CD4-positive, alpha-beta T cell treated with Interleukin-4 for 4 hours (primary cell): ENCODE measurements at regions not wholly inside any gene's neighbourhood (a gene's known extent, or its start where the extent isn't known, plus 50 kb on each side); places are given as distances from the start of the nearest gene placed in this dataset.

Experiments
- DNase-seq: peaks from one replicate; pipeline ENCODE4 v3.0.0-alpha.2; 2020

DNA sequence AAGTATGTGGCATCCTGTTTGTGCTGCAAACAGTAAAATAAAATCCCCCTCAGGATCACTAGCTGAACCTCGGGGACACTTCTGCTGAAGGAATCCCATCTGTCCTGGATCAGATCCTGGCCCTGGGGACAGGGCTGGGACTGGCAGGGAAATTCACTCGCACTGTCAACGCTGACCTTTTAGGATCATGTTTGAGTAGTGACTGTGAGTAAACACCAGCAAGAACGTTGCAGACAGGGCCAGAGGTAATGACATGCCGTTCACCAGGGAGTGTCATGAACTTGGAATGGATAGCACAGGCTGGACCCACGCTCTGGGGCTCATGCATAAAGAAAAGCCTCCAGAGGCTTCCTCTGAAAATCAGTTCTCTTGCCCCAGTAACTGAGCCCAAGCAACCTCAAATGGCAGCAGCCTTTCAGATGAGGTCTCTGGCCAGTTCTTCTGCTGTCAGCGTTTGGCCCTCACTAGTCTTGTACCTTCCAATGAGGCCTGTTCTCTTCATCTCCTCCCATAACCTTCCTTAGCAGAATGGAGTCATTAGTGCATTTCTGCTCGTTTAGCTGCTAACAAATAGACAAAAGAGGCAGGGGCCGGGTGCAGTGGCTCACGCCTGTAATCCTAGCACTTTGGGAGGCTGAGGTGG, 51.0 kb upstream of the BARX2 start:
- no peak for DNase-seq

DNA sequence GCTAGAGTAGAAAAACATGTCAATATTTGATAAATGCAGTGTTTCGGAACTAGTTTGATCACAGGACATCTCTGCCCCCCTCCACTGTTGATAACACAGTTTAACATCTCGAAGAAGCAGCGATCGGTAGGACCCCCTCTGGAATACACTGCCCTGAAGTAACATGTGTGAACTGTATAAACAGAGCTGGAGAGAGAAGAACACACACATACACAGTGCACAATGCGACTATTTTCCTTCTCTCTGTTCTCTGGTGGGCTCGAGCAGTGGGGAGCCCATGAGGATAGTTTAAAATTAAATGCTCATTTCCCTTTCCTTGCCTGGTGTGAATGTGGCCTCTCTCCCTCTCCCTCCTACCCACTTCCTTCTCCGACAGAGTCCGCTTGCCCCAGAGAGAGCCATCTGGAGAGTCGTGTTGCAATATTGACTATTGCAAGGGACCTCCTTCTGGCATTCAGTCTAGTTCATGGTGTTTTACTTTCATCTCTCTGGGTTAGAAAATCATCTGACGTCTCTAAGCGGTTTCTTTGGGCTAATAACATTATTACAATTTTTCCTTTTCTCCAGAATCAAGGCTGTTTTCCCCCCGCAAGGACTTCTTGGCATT, 51.6 kb upstream of the BARX2 start:
- DNase-seq: peak; percentile 12

DNA sequence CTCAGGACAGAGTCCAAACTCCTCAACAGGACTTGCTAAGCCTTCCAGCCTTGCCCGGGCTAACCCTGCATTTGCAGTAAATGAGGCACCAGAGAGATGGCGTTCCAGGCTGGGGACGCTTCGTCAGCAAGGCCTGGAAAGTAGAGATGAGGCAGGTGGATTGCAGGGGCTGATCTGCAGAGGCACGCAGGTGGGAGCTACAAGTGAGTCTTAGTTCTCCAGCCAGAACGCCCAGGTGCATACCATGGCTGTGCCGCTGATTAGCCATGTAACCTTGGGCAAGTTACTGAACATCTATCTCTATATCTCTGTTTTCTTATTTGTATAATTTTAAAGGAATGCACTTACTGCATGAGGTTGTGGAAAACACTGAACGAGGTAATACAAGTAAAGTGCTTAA, 52.7 kb upstream of the BARX2 start:
- no peak for DNase-seq

DNA sequence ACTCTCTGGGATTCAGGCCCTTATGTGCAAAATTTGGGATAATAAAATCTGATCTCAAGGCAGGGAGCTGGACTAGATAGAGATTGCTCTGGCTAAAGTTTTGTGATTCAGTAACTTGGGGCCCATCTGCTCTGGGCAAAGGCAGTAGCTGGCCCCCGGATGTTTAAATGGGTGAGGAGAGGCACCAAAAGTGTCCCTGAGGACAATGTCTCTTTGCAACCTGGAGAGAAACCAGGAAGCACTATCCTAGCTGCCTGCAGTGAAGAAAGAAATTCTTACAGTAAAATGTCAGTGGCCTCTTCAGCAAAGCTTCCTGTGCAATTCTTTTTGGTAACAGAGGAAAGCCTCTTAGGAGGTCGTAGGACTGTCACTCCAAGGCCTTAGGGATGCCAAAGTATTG, 54.6 kb upstream of the BARX2 start:
- DNase-seq: no peak

DNA sequence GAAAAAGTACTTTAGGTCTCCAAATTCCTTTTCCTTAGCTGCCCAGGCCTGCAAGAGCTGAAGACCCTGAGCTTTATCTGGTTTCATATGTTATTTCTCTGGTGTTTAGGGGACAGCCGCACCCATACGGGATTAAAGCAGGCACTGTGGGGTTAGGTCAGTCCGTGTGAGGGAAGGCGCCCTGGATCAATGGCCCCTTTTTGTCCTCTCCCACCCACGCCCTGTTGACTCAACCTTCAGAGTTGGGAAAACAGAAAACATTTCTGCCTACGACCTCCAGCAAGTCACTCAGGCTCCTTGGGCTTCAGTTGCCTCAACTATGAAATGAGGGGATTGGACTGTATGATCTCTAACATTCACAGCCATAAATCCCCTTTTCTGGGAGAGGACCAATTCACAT, 55.2 kb upstream of the BARX2 start:
- DNase-seq: no peak

DNA sequence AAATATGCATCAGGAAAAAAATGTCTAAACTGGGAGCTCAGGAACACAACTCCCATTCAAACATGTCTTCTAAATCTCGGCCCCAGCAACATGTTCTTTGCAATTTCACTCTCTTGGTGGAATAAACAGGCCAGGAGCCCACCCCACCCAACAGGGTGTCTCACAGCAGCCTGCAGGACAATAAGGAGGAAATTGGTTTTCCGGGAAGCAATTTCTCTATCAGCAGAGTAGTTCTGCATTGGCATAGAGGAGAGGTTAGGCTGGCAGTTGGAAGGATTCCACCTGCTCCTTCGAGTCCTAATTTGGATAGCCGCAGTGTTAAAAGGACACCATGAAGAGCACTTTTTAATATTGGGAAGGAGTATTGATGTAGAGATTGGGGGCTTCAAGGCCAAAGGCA, 55.9 kb upstream of the BARX2 start:
- DNase-seq: no peak

DNA sequence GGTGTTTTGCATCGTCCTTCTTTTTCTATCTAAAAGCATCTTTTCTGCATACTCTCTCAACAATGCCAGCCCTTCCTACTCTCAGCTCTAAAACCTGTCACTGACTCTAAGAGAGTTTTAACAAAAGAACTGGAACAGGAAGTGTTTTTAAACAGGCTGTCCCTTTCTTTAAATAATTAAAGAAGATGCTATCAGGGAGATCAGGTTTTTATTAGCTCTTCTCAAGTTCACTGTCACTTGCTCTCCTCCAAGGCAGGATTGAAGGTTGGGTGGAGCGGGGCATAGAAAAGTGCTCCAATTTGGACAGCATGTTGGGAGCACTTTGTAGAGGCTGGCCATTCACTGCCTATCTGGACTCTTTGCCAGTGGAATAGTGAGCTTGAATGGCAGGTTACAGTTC, 56.4 kb upstream of the BARX2 start:
- DNase-seq: no peak

DNA sequence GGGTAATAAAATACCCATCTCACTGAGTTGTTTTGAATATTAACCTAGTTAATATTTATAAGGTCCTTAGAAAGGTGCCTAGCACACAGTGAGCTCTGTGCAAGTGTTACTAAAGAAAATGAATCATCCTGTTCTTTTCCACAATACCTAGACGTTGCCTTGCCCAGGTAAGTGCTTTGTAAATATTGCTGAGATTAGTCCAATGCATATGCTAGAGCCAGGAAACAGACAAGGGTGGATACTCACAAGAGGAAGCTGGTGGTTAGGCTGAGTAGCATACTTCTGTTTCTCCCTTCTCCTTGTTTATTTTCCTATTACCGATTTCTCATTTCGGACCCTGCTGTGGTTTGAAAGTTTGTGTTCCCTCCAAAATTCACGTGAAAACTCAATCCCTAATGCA, 58.1 kb upstream of the BARX2 start:
- DNase-seq: no peak

DNA sequence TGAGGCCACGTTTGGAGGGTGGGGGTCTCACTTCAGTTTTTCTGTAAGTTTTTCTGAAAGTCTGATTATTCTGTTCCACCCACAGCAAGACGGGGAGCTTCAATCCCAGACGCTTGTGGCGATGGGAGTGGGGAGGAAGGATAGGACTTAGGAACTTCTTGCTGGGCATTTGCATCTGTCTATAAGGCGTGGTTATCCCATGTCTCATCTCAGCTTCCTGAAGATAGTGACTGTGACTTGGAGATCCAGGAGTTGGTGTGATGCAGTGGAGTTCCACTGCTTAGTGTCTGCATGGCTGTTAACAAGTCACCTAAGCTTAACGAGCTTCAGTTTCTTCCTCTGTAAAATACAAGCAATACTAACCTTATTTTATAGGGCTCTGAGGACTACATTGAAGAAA, 58.9 kb upstream of the BARX2 start:
- no peak for DNase-seq

DNA sequence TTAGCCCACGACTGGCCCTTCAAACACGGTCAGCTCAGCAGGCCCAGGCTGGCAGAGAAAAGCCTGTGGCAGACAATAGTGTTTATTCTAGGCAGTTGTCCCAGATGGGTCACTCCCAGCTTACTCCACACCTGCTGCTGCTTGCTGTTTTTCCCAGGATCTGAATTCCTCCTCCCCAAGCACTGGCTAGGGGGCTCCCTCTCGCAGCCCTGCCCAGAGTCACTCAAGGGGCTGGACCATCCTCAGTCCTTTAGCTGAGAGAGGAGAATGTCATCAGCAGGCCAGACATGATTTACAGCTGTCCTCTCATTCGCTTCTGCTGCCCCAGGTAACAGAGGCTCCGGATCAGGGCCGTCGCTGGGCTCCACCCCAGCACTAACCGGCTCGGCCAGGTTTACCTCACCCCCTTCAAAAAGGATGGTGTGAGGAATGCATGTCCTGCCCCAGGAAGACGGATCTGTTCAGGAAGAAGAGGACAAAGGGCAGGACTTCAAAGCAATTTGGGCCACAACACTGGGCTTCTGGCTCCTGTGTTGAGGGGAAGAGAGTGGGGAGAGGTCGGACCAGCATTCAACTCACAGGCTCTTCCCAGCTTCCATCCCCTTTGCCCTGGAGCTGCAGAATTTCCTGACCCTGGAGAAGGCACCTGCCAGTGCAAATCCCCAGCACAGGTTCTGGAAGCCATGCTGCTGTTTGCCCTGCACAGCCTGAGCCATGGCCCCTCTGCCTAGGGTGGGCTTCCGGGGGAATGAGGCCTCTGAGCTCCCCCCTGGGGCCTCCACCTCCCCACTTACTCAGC, 59.7 kb upstream of the BARX2 start:
- no peak for DNase-seq

DNA sequence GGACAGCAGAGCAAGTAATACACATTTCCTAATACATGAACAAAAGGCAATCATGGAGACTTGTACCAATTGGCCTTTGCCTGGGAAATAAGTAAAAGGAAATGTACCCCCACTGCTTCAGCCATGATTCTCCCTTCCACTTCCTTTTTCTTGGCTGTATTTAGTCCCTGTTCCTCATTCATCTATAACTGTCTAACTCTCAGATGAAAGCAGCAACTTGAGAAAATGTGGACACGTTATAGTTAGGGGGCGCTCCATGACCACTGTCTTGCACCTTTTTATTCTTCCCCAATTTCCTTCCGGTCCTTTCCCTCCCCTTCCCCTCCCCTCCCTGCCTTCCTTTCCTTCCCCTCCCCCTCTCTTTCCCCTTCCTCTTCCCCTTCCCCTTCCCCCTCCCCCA, 61.3 kb upstream of the BARX2 start:
- DNase-seq: no peak

DNA sequence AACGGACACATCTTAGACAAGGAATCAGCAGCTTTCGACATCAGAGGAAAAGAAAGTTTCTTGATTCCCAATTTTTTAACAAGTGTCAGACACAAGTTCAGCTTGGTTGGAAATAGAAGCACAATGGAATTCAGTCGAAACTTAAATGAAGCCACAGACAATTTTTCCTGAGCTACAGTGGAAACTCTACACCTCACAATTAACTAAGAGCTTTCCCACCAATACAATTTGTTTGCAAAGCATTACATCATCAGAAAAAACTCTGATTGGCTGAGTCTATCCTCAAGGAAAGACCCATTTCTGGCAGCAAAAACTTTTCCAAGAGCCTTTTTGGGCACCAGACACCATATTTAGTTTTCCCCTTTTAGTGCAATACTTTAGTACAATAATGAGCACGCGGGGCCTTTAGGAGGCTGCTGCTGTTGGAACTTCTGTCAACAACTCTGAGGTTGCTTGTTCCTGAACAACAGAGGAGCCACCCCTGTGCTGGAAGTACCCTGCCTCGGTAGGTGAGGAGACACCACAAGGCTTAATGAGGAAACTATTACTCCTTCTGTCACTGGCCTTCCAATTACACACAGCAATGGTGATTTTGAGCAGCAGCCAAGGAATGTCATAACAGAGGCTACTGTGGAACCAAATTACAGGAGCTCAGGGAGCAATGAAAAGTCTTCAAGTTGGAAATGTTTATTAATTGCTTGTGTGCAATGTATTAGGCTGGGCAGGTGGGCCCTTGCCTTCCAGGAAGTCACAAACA, 61.9 kb upstream of the BARX2 start:
- no peak for DNase-seq

DNA sequence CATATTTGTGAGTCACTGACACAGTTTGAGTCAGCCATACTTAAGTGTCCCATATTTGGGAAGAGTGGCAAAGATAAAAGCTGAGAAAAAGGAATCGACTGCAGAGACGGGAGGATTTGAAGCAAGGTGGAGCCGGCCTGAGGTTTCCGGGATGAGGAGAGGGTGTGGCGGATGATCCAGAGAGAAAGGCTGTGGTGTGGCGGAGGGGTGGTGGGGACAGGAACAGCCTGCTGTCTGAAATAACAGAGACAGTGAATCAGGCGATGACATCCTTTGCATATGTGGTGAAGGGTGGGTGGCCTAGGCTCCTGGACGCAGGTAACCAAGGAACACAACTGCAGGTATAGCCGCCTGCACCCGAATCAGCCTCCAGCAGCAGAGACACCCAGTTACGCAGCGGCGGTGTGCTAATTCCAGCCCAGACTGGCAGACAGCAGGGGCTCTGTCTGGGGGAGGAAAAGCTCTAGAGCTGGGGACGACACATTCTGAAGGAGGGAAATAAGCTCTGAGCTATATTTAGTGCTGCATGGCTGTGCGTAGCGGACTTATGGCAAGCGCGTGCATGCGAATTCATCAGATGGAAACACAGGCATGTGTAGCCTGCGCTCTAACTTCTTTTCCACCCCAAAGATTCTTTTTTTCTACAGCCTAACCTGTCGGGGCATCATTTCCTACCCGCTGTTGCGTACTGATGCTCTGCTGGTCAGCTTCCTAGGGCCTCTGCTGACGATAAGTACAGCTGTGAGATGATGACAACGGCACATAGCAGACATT, 62.7 kb upstream of the BARX2 start:
- DNase-seq: no peak

DNA sequence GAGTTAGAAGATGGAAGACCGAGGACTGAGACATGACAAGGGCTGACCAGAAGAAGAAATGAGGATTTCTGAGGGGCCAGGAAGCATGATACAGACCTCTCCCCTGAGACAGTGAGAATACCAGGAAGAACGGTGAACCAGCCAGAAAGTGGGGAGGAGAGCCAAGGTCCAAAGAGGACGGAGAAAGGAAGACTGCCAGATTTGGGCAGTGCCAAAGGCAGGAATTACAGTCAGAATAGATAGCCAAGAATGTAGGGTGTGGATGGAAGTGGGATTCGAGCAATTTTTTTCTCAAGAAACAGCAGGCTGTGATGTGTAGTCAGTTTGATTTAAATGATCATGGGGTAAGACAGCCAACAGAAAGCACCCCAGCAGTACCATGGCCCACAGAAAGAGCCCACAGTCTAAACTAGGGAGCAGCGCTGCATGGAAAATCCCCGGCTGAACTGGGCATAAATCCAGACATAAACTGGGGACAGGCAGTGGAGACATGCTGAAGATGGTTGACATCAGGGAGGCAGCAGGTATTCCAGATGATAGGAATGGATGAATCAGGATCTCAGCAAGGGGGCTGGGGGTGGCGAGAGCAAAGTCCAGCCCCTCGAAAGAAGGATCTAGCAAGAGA, 67.3 kb upstream of the BARX2 start:
- DNase-seq: no peak

DNA sequence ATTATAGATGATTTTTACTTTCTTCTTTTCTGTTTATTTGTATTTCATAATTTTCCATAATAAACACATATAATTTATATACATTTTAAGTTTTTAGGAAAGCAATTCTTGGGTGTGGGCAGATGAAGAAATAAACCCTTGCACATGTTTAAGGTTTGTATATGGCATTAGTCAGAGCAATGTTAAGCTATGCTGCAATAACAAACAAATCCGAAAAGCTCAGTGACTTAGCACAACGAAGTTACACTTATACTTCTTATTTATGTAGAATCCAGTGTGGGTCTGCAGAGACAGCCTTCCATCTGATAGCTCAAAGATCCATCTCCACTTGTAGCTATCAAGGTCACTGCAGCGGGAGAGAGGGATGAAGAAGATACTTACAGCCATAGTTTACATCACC, 68.5 kb upstream of the BARX2 start:
- DNase-seq: no peak

DNA sequence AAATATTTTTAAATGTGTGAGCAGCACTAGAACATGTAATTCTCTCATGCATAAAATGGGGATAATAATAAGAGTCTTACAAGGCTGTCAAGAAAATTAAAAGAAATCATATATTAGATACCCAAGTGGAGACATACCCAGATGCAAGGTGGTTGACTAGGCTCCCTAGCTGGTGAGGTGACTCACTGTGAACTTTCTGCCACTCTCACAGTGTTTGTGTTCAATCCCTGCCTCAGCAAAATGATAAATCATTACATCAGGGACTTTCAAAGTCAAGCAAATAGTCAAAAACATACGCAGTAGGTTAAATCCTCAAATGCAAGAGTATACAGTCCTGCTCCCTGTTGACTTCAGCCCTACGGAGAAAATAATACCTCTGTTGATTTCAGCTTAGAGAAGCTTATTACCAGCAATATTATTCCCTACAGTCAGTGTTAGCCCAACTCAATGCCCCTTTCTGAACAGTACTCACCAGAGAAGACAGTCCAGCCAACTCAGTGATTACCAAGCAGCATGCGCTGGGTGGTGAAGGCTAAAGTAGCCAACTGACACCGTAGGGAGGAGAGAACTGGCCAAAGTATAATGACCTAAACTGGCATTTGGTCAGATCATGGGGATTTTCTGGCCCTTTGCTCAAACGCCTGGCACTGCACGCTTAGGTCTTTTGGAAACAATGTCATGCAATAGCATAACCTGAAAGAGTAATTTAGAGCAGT, 73.1 kb upstream of the BARX2 start:
- DNase-seq: no peak

DNA sequence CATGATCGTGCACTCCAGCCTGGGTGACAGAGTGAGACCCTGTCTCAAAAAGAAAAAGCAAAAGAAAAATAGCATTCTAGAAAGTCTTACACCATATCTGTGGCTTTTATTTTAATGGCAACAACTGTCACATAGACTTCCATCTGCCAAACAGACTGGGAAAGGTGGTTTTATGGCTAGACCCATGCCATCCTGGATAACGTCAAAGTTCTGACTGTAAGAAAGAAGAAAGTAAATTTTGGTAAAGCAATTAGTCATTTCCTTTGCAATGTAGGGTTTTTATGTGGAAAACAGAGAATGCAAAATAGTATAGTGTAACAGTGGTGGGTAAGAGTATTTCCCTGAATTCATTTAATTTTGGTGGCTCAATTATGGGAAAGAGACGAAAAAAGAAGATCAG, 75.5 kb upstream of the BARX2 start:
- no peak for DNase-seq

DNA sequence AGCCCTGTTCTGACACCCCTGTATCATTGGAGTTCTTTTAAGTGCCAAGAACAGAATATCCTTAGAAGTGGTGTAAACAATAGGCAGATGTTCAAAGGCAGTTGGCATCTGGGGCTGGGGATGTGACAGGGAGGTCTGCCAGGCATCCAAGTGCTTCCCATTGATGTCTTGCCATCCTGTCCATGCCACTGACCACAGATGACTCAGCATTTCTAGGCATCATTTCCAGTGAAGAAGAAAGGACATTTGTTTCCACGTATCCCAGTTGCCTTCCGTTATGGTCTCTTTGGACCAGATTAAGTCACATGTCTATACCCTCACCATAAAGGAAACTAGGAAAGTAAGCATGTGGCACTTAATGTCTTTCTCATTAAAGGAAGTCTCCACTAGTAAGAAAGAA, 76.7 kb upstream of the BARX2 start:
- no peak for DNase-seq

DNA sequence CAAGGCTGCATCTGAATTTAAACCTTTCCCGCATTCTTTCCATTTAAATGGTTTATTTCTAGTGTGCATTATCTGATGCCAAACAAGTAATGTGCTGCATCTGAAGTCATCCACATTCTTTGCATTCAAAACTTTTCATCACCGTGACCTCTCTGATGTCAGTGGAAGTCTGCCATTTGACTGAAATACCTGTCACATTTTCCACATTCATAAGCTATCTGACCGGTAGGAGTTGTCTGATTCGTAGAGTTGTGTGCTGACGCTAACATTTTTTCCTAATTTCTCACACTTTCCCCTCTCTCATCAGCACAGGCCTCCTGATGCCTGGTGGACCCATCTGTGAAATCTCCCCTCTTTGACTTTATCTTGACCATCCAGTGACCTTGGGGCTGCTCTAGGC, 79.9 kb upstream of the BARX2 start:
- DNase-seq: no peak

DNA sequence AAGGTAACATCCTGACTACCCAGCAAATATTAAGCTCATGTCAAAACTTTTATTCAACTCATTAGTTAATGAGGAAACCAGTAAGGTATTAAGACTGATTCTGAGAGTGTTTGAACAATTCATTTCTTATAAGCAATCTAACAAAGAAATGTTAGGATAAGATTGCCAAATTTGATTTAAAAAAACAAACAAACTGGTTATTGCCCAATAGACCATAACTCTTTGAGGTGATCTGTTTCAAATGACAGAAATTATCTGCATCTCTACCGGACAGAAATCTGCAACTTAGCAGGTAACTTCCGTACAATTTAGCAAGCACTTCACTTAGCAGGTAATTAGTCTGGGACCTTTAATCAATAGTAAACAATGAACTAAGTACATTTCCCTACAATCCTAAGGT, 82.9 kb upstream of the BARX2 start:
- no peak for DNase-seq

DNA sequence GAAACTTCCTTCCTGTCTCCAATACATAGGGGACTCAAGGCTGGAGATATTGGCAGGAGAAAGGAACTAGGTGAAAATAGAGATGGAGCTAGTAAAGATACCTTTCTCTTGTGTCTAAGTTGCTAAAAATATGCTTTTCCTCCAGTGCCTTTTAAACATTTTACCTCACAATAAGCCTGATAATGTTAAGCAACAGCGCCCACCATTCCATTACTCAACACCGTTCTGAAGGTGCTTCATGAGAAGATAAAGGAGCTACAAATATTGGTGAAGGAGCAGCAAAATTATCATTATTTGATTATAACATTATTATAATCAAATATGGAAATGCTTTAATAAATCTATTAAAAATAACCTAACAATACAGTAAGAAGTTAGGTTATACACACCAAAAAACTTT, 83.6 kb upstream of the BARX2 start:
- DNase-seq: no peak

DNA sequence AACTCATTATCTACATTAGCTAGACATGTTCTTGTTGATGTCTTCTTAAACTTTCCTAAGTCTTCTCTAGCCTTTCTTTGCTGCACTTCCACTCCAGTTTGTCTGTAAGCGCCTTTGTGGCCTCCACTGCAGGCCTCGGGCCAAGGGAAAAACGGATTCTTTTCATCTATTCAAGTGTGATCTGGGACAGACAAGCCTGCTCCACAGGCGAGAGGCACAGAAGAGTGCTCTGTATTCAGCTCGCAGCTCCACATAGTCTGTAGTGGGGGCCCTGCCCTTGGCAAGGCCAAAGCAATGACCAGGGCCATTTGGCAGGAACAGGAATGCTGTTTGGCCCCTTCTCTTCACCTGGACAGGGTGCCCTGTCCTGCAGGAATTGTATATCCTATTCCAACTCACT, 84.1 kb upstream of the BARX2 start:
- DNase-seq: no peak
